HG03103 (cell line): ENCODE measurements at regions not wholly inside any gene's neighbourhood (a gene's known extent, or its start where the extent isn't known, plus 50 kb on each side); places are given as distances from the start of the nearest gene placed in this dataset.

Experiments used
- ATAC-seq: cut with Tn5 transposase; IDR thresholded peaks from one replicate; pipeline ENCODE4 v1.9.1; 2021; ENCODE audit warnings: low read depth; ENCODE audit not compliant: unreplicated experiment

- ATAC-seq: no peak
Observed at GRCh38 chr1:103177108-103177775, 68.9 kb upstream of the COL11A1 start.

- ATAC-seq: no peak
Observed at GRCh38 chr1:103171041-103171590, 62.8 kb upstream of the COL11A1 start.

- ATAC-seq: no peak
Observed at GRCh38 chr1:103170609-103171008, 62.3 kb upstream of the COL11A1 start.

GRCh38 chr1:103162360-103162759 is 54.0 kb upstream of the COL11A1 start:
- ATAC-seq: peak; percentile 51

GRCh38 chr1:103160281-103160680 is 52.0 kb upstream of the COL11A1 start:
- ATAC-seq: no peak
